ENCODE measurements at regions not wholly inside any gene's neighbourhood (a gene's known extent, or its start where the extent isn't known, plus 50 kb on each side); places are given as distances from the start of the nearest gene placed in this dataset.

- TF ChIP-seq CTCF (IDR thresholded peaks at IDR 0.05) = no peak
- TF ChIP-seq POLR2A (IDR thresholded peaks at IDR 0.05) = no peak
Observed at GRCh38 chr10:133025558-133026090, 62.1 kb upstream of the ADGRA1 start.
